ENCODE measurements at regions not wholly inside any gene's neighbourhood (a gene's known extent, or its start where the extent isn't known, plus 50 kb on each side); places are given as distances from the start of the nearest gene placed in this dataset.

GRCh38 chr2:42850016-42850805 lies 57.8 kb upstream of the HAAO start:
- 84% methylated on average over 14 of the region's 14 CpGs for WGBS
- H3K4me1 ChIP-seq (ENCODE audit: insufficient read depth, low read length), result no peaks in the 10 kb centered on the region
- no peak overlapping the region for H3K9ac ChIP-seq (ENCODE audit: low read depth, low read length)
- H3K27me3 ChIP-seq (ENCODE audit: insufficient read depth, low read length), result no peaks in the 10 kb centered on the region
- H3K27ac ChIP-seq (ENCODE audit: low read depth, low read length), result no peak overlapping the region
- no peaks in the 10 kb centered on the region for H3K36me3 ChIP-seq (ENCODE audit: insufficient read depth, low read length)
- no peak overlapping the region for H3K4me3 ChIP-seq (ENCODE audit: low read length)
- no peaks in the 10 kb centered on the region for H3K9me3 ChIP-seq (ENCODE audit: insufficient read depth, low read depth, low read length)

GRCh38 chr2:42849311-42849710 lies 56.9 kb upstream of the HAAO start:
- H3K27me3 ChIP-seq (ENCODE audit: insufficient read depth, low read length), result no peaks in the 10 kb centered on the region
- no peak overlapping the region for H3K27ac ChIP-seq (ENCODE audit: low read depth, low read length)
- no peaks in the 10 kb centered on the region for H3K4me1 ChIP-seq (ENCODE audit: insufficient read depth, low read length)
- WGBS, result 97% methylated on average over 5 of the region's 5 CpGs
- H3K9me3 ChIP-seq (ENCODE audit: insufficient read depth, low read depth, low read length), result no peaks in the 10 kb centered on the region
- H3K4me3 ChIP-seq (ENCODE audit: low read length), result no peak overlapping the region
- H3K36me3 ChIP-seq (ENCODE audit: insufficient read depth, low read length), result no peaks in the 10 kb centered on the region
- no peak overlapping the region for H3K9ac ChIP-seq (ENCODE audit: low read depth, low read length)

GRCh38 chr2:42848726-42849290 lies 56.4 kb upstream of the HAAO start:
- Histone ChIP-seq H3K4me3 (ENCODE audit: low read length) (no peak overlapping the region), H3K36me3 (ENCODE audit: insufficient read depth, low read length) (no peaks in the 10 kb centered on the region), H3K9me3 (ENCODE audit: insufficient read depth, low read depth, low read length) (no peaks in the 10 kb centered on the region), H3K4me1 (ENCODE audit: insufficient read depth, low read length) (no peaks in the 10 kb centered on the region), H3K27me3 (ENCODE audit: insufficient read depth, low read length) (no peaks in the 10 kb centered on the region), H3K9ac (ENCODE audit: low read depth, low read length) (no peak overlapping the region), H3K27ac (ENCODE audit: low read depth, low read length) (no peak overlapping the region)
- 91% methylated on average over 9 of the region's 10 CpGs for WGBS

- Histone ChIP-seq H3K9me3 (ENCODE audit: insufficient read depth, low read depth, low read length) (no peaks in the 10 kb centered on the region), H3K9ac (ENCODE audit: low read depth, low read length) (no peak overlapping the region), H3K27me3 (ENCODE audit: insufficient read depth, low read length) (no peaks in the 10 kb centered on the region), H3K4me3 (ENCODE audit: low read length) (no peak overlapping the region), H3K27ac (ENCODE audit: low read depth, low read length) (no peak overlapping the region), H3K36me3 (ENCODE audit: insufficient read depth, low read length) (no peaks in the 10 kb centered on the region), H3K4me1 (ENCODE audit: insufficient read depth, low read length) (no peaks in the 10 kb centered on the region; the same call in 1 of the 2 replicates)
- WGBS, result 100% methylated on average over 1 of the region's 1 CpG
These were observed 55.9 kb upstream of the HAAO start for GRCh38 chr2:42848265-42848664.

GRCh38 chr2:42847596-42848151 lies 55.3 kb upstream of the HAAO start:
- Histone ChIP-seq H3K27me3 (ENCODE audit: insufficient read depth, low read length) (no peaks in the 10 kb centered on the region), H3K9ac (ENCODE audit: low read depth, low read length) (no peak overlapping the region), H3K27ac (ENCODE audit: low read depth, low read length) (no peak overlapping the region), H3K36me3 (ENCODE audit: insufficient read depth, low read length) (no peaks in the 10 kb centered on the region), H3K4me3 (ENCODE audit: low read length) (no peak overlapping the region), H3K4me1 (ENCODE audit: insufficient read depth, low read length) (no peaks in the 10 kb centered on the region; the same call in 1 of the 2 replicates), H3K9me3 (ENCODE audit: insufficient read depth, low read depth, low read length) (no peaks in the 10 kb centered on the region)
- WGBS, result 93% methylated on average over 9 of the region's 9 CpGs

- Histone ChIP-seq H3K9me3 (ENCODE audit: insufficient read depth, low read depth, low read length) (no peaks in the 10 kb centered on the region), H3K4me3 (ENCODE audit: low read length) (no peak overlapping the region), H3K9ac (ENCODE audit: low read depth, low read length) (no peak overlapping the region), H3K4me1 (ENCODE audit: insufficient read depth, low read length) (no peaks in the 10 kb centered on the region; the same call in 1 of the 2 replicates), H3K36me3 (ENCODE audit: insufficient read depth, low read length) (no peaks in the 10 kb centered on the region), H3K27me3 (ENCODE audit: insufficient read depth, low read length) (no peaks in the 10 kb centered on the region), H3K27ac (ENCODE audit: low read depth, low read length) (no peak overlapping the region)
- 92% methylated on average over 9 of the region's 9 CpGs for WGBS
These were observed 54.7 kb upstream of the HAAO start for GRCh38 chr2:42846932-42847595.

GRCh38 chr2:42846026-42846425 lies 53.6 kb upstream of the HAAO start:
- H3K27ac ChIP-seq (ENCODE audit: low read depth, low read length), result no peak overlapping the region
- H3K27me3 ChIP-seq (ENCODE audit: insufficient read depth, low read length), result no peaks in the 10 kb centered on the region
- H3K36me3 ChIP-seq (ENCODE audit: insufficient read depth, low read length), result no peaks in the 10 kb centered on the region
- H3K9me3 ChIP-seq (ENCODE audit: insufficient read depth, low read depth, low read length), result no peaks in the 10 kb centered on the region
- 92% methylated on average over 8 of the region's 8 CpGs for WGBS
- no peak overlapping the region for H3K9ac ChIP-seq (ENCODE audit: low read depth, low read length)
- H3K4me3 ChIP-seq (ENCODE audit: low read length), result no peak overlapping the region
- no peaks in the 10 kb centered on the region; the same call in 1 of the 2 replicates for H3K4me1 ChIP-seq (ENCODE audit: insufficient read depth, low read length)

- H3K27me3 ChIP-seq (ENCODE audit: insufficient read depth, low read length), result no peaks in the 10 kb centered on the region
- H3K9ac ChIP-seq (ENCODE audit: low read depth, low read length), result no peak overlapping the region
- no peaks in the 10 kb centered on the region for H3K36me3 ChIP-seq (ENCODE audit: insufficient read depth, low read length)
- WGBS, result 82% methylated on average over 20 of the region's 20 CpGs
- H3K4me3 ChIP-seq (ENCODE audit: low read length), result no peak overlapping the region
- no peaks in the 10 kb centered on the region for H3K9me3 ChIP-seq (ENCODE audit: insufficient read depth, low read depth, low read length)
- no peaks in the 10 kb centered on the region; the same call in 1 of the 2 replicates for H3K4me1 ChIP-seq (ENCODE audit: insufficient read depth, low read length)
- H3K27ac ChIP-seq (ENCODE audit: low read depth, low read length), result no peak overlapping the region
These were observed 52.8 kb upstream of the HAAO start for GRCh38 chr2:42844901-42845821.

GRCh38 chr2:42844366-42844765 lies 52.0 kb upstream of the HAAO start:
- Histone ChIP-seq H3K9ac (ENCODE audit: low read depth, low read length) (no peak overlapping the region), H3K4me1 (ENCODE audit: insufficient read depth, low read length) (no peaks in the 10 kb centered on the region; the same call in 1 of the 2 replicates), H3K27ac (ENCODE audit: low read depth, low read length) (no peak overlapping the region), H3K9me3 (ENCODE audit: insufficient read depth, low read depth, low read length) (no peaks in the 10 kb centered on the region), H3K36me3 (ENCODE audit: insufficient read depth, low read length) (no peaks in the 10 kb centered on the region), H3K4me3 (ENCODE audit: low read length) (no peak overlapping the region), H3K27me3 (ENCODE audit: insufficient read depth, low read length) (no peaks in the 10 kb centered on the region)
- WGBS, result 96% methylated on average over 5 of the region's 5 CpGs

- H3K27me3 ChIP-seq (ENCODE audit: insufficient read depth, low read length), result no peaks in the 10 kb centered on the region
- no peaks in the 10 kb centered on the region for H3K36me3 ChIP-seq (ENCODE audit: insufficient read depth, low read length)
- H3K4me1 ChIP-seq (ENCODE audit: insufficient read depth, low read length), result no peaks in the 10 kb centered on the region; the same call in 1 of the 2 replicates
- H3K27ac ChIP-seq (ENCODE audit: low read depth, low read length), result no peak overlapping the region
- H3K9ac ChIP-seq (ENCODE audit: low read depth, low read length), result no peak overlapping the region
- no peaks in the 10 kb centered on the region for H3K9me3 ChIP-seq (ENCODE audit: insufficient read depth, low read depth, low read length)
- no peak overlapping the region for H3K4me3 ChIP-seq (ENCODE audit: low read length)
These were observed 51.2 kb upstream of the HAAO start for GRCh38 chr2:42843611-42844010.

Data from HUES64 (cell line).